ENCODE measurements at regions not wholly inside any gene's neighbourhood (a gene's known extent, or its start where the extent isn't known, plus 50 kb on each side); places are given as distances from the start of the nearest gene placed in this dataset.
A peak's percentile ranks its signal among the peaks of the same experiment; 100 is the strongest.

- DNase-seq = no peak
Measured at GRCh38 chr1:229027622-229028182, 243.2 kb upstream of the RAB4A start.

GRCh38 chr1:229028544-229028943 is 242.4 kb upstream of the RAB4A start:
- no peak for DNase-seq

GRCh38 chr1:229028987-229029878 is 241.7 kb upstream of the RAB4A start:
- peak in 1 of 56 donors; percentile 51 for DNase-seq

- no peak for DNase-seq
Measured at GRCh38 chr1:229029879-229030235, 241.1 kb upstream of the RAB4A start.

GRCh38 chr1:229030630-229031029 is 240.3 kb upstream of the RAB4A start:
- DNase-seq = no peak

GRCh38 chr1:229031061-229031460 is 239.8 kb upstream of the RAB4A start:
- DNase-seq = no peak

- no peak for DNase-seq
Measured at GRCh38 chr1:229031481-229032341, 239.2 kb upstream of the RAB4A start.

GRCh38 chr1:229032375-229032774 is 238.5 kb upstream of the RAB4A start:
- DNase-seq = no peak

- DNase-seq = no peak
Measured at GRCh38 chr1:229033480-229033879, 237.4 kb upstream of the RAB4A start.

- no peak for DNase-seq
Measured at GRCh38 chr1:229034342-229034741, 236.6 kb upstream of the RAB4A start.

GRCh38 chr1:229035054-229035747 is 235.7 kb upstream of the RAB4A start:
- DNase-seq = no peak

GRCh38 chr1:229035748-229036082 is 235.2 kb upstream of the RAB4A start:
- DNase-seq = no peak

GRCh38 chr1:229037806-229038405 is 233.0 kb upstream of the RAB4A start:
- DNase-seq = no peak

GRCh38 chr1:229040630-229041358 is 230.1 kb upstream of the RAB4A start:
- DNase-seq = no peak

GRCh38 chr1:229041946-229042345 is 229.0 kb upstream of the RAB4A start:
- no peak for DNase-seq

- DNase-seq = no peak
Measured at GRCh38 chr1:229042482-229042881, 228.4 kb upstream of the RAB4A start.

GRCh38 chr1:229043115-229043514 is 227.8 kb upstream of the RAB4A start:
- no peak for DNase-seq

GRCh38 chr1:229046251-229046853 is 224.6 kb upstream of the RAB4A start:
- DNase-seq = no peak

GRCh38 chr1:229047161-229047839 is 223.6 kb upstream of the RAB4A start:
- DNase-seq = no peak
